Trophoblast cell (in vitro differentiated cells and primary cell): ENCODE measurements at regions not wholly inside any gene's neighbourhood (a gene's known extent, or its start where the extent isn't known, plus 50 kb on each side); places are given as distances from the start of the nearest gene placed in this dataset.

Experiments used
- DNase-seq, 2 donors: peaks; one replicate each; pipeline ENCODE4 v3.0.0-alpha.2; 2016
- H2AFZ ChIP-seq: 2 replicates; pipeline ENCODE4 v1.6.1; 2013; ENCODE audit warnings: low read length, moderate library complexity, mild to moderate bottlenecking; ENCODE audit not compliant: insufficient read depth, poor library complexity
- H2AK5ac ChIP-seq: 2 replicates; pipeline ENCODE4 v1.6.1; 2013; ENCODE audit warnings: mild to moderate bottlenecking, low read length
- H2BK120ac ChIP-seq: 2 replicates; pipeline ENCODE4 v1.6.1; 2013; ENCODE audit warnings: low read length, mild to moderate bottlenecking, moderate library complexity; ENCODE audit not compliant: insufficient read depth, poor library complexity
- H2BK12ac ChIP-seq: 2 replicates; pipeline ENCODE4 v1.6.1; 2013; ENCODE audit warnings: mild to moderate bottlenecking, low read length, moderate library complexity
- H2BK5ac ChIP-seq: 2 replicates; pipeline ENCODE4 v1.6.1; 2013; ENCODE audit warnings: low read length, low read depth, moderate library complexity, mild to moderate bottlenecking; ENCODE audit not compliant: poor library complexity
- H3K14ac ChIP-seq: 2 replicates; pipeline ENCODE4 v1.6.1; 2013; ENCODE audit warnings: mild to moderate bottlenecking, low read length
- H3K18ac ChIP-seq: 2 replicates; pipeline ENCODE4 v1.6.1; 2013; ENCODE audit warnings: mild to moderate bottlenecking, low read length
- H3K23ac ChIP-seq: 2 replicates; pipeline ENCODE4 v1.6.1; 2013; ENCODE audit warnings: low read length
- H3K27ac ChIP-seq: 2 replicates; pipeline ENCODE4 v1.5.1; 2013; ENCODE audit warnings: low read depth, mild to moderate bottlenecking, inconsistent platforms, low read length, moderate library complexity
- H3K27me3 ChIP-seq: 2 replicates; pipeline ENCODE4 v1.6.1; 2013; ENCODE audit warnings: inconsistent platforms, mild to moderate bottlenecking, low read length, moderate library complexity; ENCODE audit not compliant: insufficient read depth
- H3K36me3 ChIP-seq, 2 experiments: 1 replicate in 1 of 2; 2 replicates in 1 of 2; pipeline ENCODE4 v1.6.1; 2013; ENCODE audit warnings: low read length in 2 of 2, mild to moderate bottlenecking in 2 of 2, moderate library complexity in 1 of 2; ENCODE audit not compliant: insufficient read depth in 2 of 2, control insufficient read depth in 1 of 2
- H3K4ac ChIP-seq: 2 replicates; pipeline ENCODE4 v1.6.1; 2013; ENCODE audit warnings: low read depth, mild to moderate bottlenecking, low read length, moderate library complexity
- H3K4me1 ChIP-seq, 2 experiments: 1 replicate in 1 of 2; 2 replicates in 1 of 2; pipeline ENCODE4 v1.6.1; 2013; ENCODE audit warnings: low read length in 2 of 2, mild to moderate bottlenecking in 2 of 2, moderate library complexity in 1 of 2; ENCODE audit not compliant: insufficient read depth in 2 of 2, control insufficient read depth in 1 of 2
- H3K4me2 ChIP-seq: 2 replicates; pipeline ENCODE4 v1.6.1; 2013; ENCODE audit warnings: inconsistent platforms, mild to moderate bottlenecking, low read length, moderate library complexity
- H3K4me3 ChIP-seq: 2 replicates; pipeline ENCODE4 v1.5.1; 2013; ENCODE audit warnings: mild to moderate bottlenecking, low read depth, low read length, inconsistent platforms
- H3K79me1 ChIP-seq: one replicate; pipeline ENCODE4 v1.6.1; 2013; ENCODE audit warnings: low read length
- H3K79me2 ChIP-seq: 2 replicates; pipeline ENCODE4 v1.6.1; 2013; ENCODE audit warnings: low read length, mild to moderate bottlenecking; ENCODE audit not compliant: control insufficient read depth, insufficient read depth, poor library complexity
- H3K9ac ChIP-seq: 2 replicates; pipeline ENCODE4 v1.6.1; 2013; ENCODE audit warnings: mild to moderate bottlenecking, low read length
- H3K9me3 ChIP-seq: 2 replicates; pipeline ENCODE4 v1.6.1; 2013; ENCODE audit warnings: low read depth, mild to moderate bottlenecking, control low read depth, inconsistent platforms, low read length; ENCODE audit not compliant: insufficient read depth
- H4K12ac ChIP-seq: 2 replicates; pipeline ENCODE4 v1.6.1; 2013; ENCODE audit warnings: low read depth, mild to moderate bottlenecking, low read length, moderate library complexity
- H4K8ac ChIP-seq: 2 replicates; pipeline ENCODE4 v1.6.1; 2013; ENCODE audit warnings: low read depth, mild to moderate bottlenecking, low read length, moderate library complexity
- H4K91ac ChIP-seq: one replicate; pipeline ENCODE4 v1.6.1; 2013; ENCODE audit warnings: low read depth, mild to moderate bottlenecking, low read length, moderate library complexity
- WGBS: extraction: QIAGEN DNeasy Blood & Tissue Kit; methylation state at CpG from one replicate; pipeline ENCODE4 v1.1.7; 2013; ENCODE audit warnings: missing lambda C conversion rate; ENCODE audit not compliant: insufficient read length, insufficient coverage; ENCODE audit errors: extremely low coverage; 5-methylcytosine and 5-hydroxymethylcytosine counted together

- no CpG with 5 or more reads among the region's 2 CpGs for WGBS
- Histone ChIP-seq H3K79me2 (no peaks in the 10 kb centered on the region), H2BK120ac (no peak overlapping the region)
Observed at GRCh38 chr3:152976239-152976638, 141.3 kb downstream of the P2RY1 start.

GRCh38 chr3:152977366-152977765, 142.4 kb downstream of the P2RY1 start:
- Histone ChIP-seq H3K4me1 (no peaks in the 10 kb centered on the region), H3K4me2 (no peak overlapping the region), H4K12ac (no peak overlapping the region), H2BK12ac (no peak overlapping the region), H3K36me3 (no peaks in the 10 kb centered on the region), H3K23ac (no peak overlapping the region), H3K4me3 (no peak overlapping the region), H3K14ac (no peak overlapping the region), H2AK5ac (no peak overlapping the region), H4K8ac (no peak overlapping the region), H3K9me3 (no peaks in the 10 kb centered on the region), H2BK5ac (no peak overlapping the region), H4K91ac (no peak overlapping the region), H3K9ac (no peak overlapping the region), H3K79me1 (no peaks in the 10 kb centered on the region), H3K4ac (no peak overlapping the region), H2BK120ac (no peak overlapping the region), H3K79me2 (no peaks in the 10 kb centered on the region), H2AFZ (no peak overlapping the region), H3K27me3 (no peaks in the 10 kb centered on the region), H3K18ac (no peak overlapping the region), H3K27ac (no peak overlapping the region)
- WGBS = no CpG with 5 or more reads among the region's 3 CpGs
- DNase-seq = no peak

More at GRCh38 chr3:152976239-152976638, 141.3 kb downstream of the P2RY1 start:
- H3K4ac ChIP-seq = no peak overlapping the region
- H2AFZ ChIP-seq = no peak overlapping the region
- H3K79me1 ChIP-seq = no peaks in the 10 kb centered on the region
- no peaks in the 10 kb centered on the region for H3K36me3 ChIP-seq
- H4K8ac ChIP-seq = no peak overlapping the region
- no peak overlapping the region for H2BK5ac ChIP-seq
- no peak for DNase-seq
- H4K91ac ChIP-seq = no peak overlapping the region
- H3K9me3 ChIP-seq = no peaks in the 10 kb centered on the region
- H3K4me1 ChIP-seq = no peaks in the 10 kb centered on the region
- no peak overlapping the region for H3K23ac ChIP-seq
- H4K12ac ChIP-seq = no peak overlapping the region
- H3K4me3 ChIP-seq = no peak overlapping the region
- H3K18ac ChIP-seq = no peak overlapping the region
- H2BK12ac ChIP-seq = no peak overlapping the region
- no peak overlapping the region for H3K4me2 ChIP-seq
- H3K27me3 ChIP-seq = no peaks in the 10 kb centered on the region
- H3K27ac ChIP-seq = no peak overlapping the region
- no peak overlapping the region for H3K14ac ChIP-seq
- no peak overlapping the region for H3K9ac ChIP-seq
- H2AK5ac ChIP-seq = no peak overlapping the region

- H3K79me1 ChIP-seq = no peaks in the 10 kb centered on the region
- H3K18ac ChIP-seq = no peak overlapping the region
- no peak overlapping the region for H2AFZ ChIP-seq
- H3K79me2 ChIP-seq = no peaks in the 10 kb centered on the region
- H3K36me3 ChIP-seq = no peaks in the 10 kb centered on the region
- H3K4ac ChIP-seq = no peak overlapping the region
- no peak overlapping the region for H4K91ac ChIP-seq
- H3K23ac ChIP-seq = no peak overlapping the region
- no peak overlapping the region for H2BK120ac ChIP-seq
- H3K27ac ChIP-seq = no peak overlapping the region
- H2BK12ac ChIP-seq = no peak overlapping the region
- no peak overlapping the region for H3K9ac ChIP-seq
- no peak overlapping the region for H4K12ac ChIP-seq
- H3K27me3 ChIP-seq = no peaks in the 10 kb centered on the region
- DNase-seq = no peak
- H4K8ac ChIP-seq = no peak overlapping the region
- no peaks in the 10 kb centered on the region for H3K9me3 ChIP-seq
- H2BK5ac ChIP-seq = no peak overlapping the region
- H3K14ac ChIP-seq = no peak overlapping the region
- H3K4me2 ChIP-seq = no peak overlapping the region
- no peak overlapping the region for H2AK5ac ChIP-seq
- H3K4me1 ChIP-seq = no peaks in the 10 kb centered on the region
- no peak overlapping the region for H3K4me3 ChIP-seq
- no CpG with 5 or more reads among the region's 1 CpG for WGBS
Observed at GRCh38 chr3:152978152-152978551, 143.2 kb downstream of the P2RY1 start.

- H3K27ac ChIP-seq = no peak overlapping the region
- H4K8ac ChIP-seq = no peak overlapping the region
- no peak overlapping the region for H3K4me3 ChIP-seq
- no peaks in the 10 kb centered on the region for H3K4me1 ChIP-seq
- H3K9me3 ChIP-seq = no peaks in the 10 kb centered on the region
- DNase-seq = no peak
- no peak overlapping the region for H3K18ac ChIP-seq
- H3K36me3 ChIP-seq = no peaks in the 10 kb centered on the region
- no peak overlapping the region for H2AK5ac ChIP-seq
- no peaks in the 10 kb centered on the region for H3K79me2 ChIP-seq
- no peak overlapping the region for H2AFZ ChIP-seq
- no peak overlapping the region for H2BK12ac ChIP-seq
- H3K4ac ChIP-seq = no peak overlapping the region
- H4K12ac ChIP-seq = no peak overlapping the region
- no peak overlapping the region for H2BK5ac ChIP-seq
- no peak overlapping the region for H3K4me2 ChIP-seq
- H3K79me1 ChIP-seq = no peaks in the 10 kb centered on the region
- no peak overlapping the region for H3K9ac ChIP-seq
- no peak overlapping the region for H3K23ac ChIP-seq
- no peak overlapping the region for H3K14ac ChIP-seq
- whole genome bisulfite sequencing = no CpG with 5 or more reads among the region's 2 CpGs
- no peak overlapping the region for H4K91ac ChIP-seq
- no peaks in the 10 kb centered on the region for H3K27me3 ChIP-seq
- H2BK120ac ChIP-seq = no peak overlapping the region
Observed at GRCh38 chr3:152997526-152997925, 162.6 kb downstream of the P2RY1 start.
